HCT116 (cell line): ENCODE measurements at regions not wholly inside any gene's neighbourhood (a gene's known extent, or its start where the extent isn't known, plus 50 kb on each side); places are given as distances from the start of the nearest gene placed in this dataset.

Experiments used
- ATAC-seq: fragments of 200-7000 bp; cut with Tn5 transposase; 2 replicates; pipeline ENCODE4 v1.9.1; 2020; ENCODE audit warnings: mild to moderate bottlenecking, moderate library complexity
- BruUV-seq: library from RNA; stranded (reverse); fragments of 400-500 nt; replicated peaks from 2 replicates; lab custom pipeline; 2021; lab: Mats Ljungman, UMichigan
- CTCF ChIA-PET: fragments of 300-600 bp; sonication (Branson Sonifier 250); formaldehyde crosslinking; loops from one replicate; lab custom pipeline; 2021; ENCODE audit warnings: antibody characterized with exemption; lab: Charles Lee
- POLR2A ChIA-PET: fragments of 300-600, 350-600 bp; sonication (Branson Sonifier 250); formaldehyde crosslinking; loops from one replicate; lab custom pipeline; 2021; ENCODE audit warnings: antibody characterized with exemption; lab: Charles Lee
- RAD21 ChIA-PET, 2 experiments: fragments of 300-600 bp; sonication (Branson Sonifier 250); formaldehyde crosslinking; loops; one replicate each; lab custom pipeline; 2023; ENCODE audit warnings: low total read pairs in 2 of 2; ENCODE audit not compliant: uncharacterized antibody in 2 of 2, unreplicated experiment in 2 of 2, low non-redundant PET in 1 of 2; lab: Charles Lee
- DNase-seq: peaks from one replicate; pipeline ENCODE4 v3.0.0-alpha.2; 2010; ENCODE audit warnings: low read depth, low spot score
- H2AFZ ChIP-seq: fragments of 200-600 bp; shearing (Covaris generic), sonication (generic); 2 replicates; pipeline ENCODE4 v1.6.1; 2017; ENCODE audit warnings: low read depth, mixed run types, mixed read lengths, antibody characterized with exemption, low read length; ENCODE audit not compliant: poor library complexity, severe bottlenecking
- H3K27ac ChIP-seq: 2 replicates; pipeline ENCODE4 v1.5.1; 2012; ENCODE audit warnings: low read depth, low read length
- H3K27me3 ChIP-seq: fragments of 200-600 bp; sonication (generic); 2 replicates; pipeline ENCODE4 v1.6.1; 2016; ENCODE audit warnings: mixed run types, low read length, mixed read lengths; ENCODE audit not compliant: insufficient read depth
- H3K36me3 ChIP-seq, 2 experiments: fragments of 200-500 bp in 1 of 2; fragments of 200-600 bp in 1 of 2; sonication (Bioruptor generic) in 1 of 2; sonication (generic) in 1 of 2; 2 replicates each; pipeline versions ENCODE4 v1.5.1 to v1.6.1; 2014 to 2016; ENCODE audit warnings: low read length in 2 of 2, inconsistent platforms in 1 of 2, mixed read lengths in 1 of 2, mixed run types in 1 of 2; ENCODE audit not compliant: insufficient read depth in 2 of 2, control insufficient read depth in 1 of 2
- H3K4me1 ChIP-seq, 2 experiments: fragments of 200-600 bp in 1 of 2; sonication (generic) in 1 of 2; 2 replicates each; pipeline versions ENCODE4 v1.5.1 to v1.6.1; 2012 to 2017; ENCODE audit warnings: low read length in 2 of 2, inconsistent platforms in 1 of 2, mild to moderate bottlenecking in 1 of 2, mixed read lengths in 1 of 2, mixed run types in 1 of 2, moderate library complexity in 1 of 2; ENCODE audit not compliant: insufficient read depth in 2 of 2, control insufficient read depth in 1 of 2
- H3K4me2 ChIP-seq: fragments of 200-600 bp; sonication (generic); 2 replicates; pipeline ENCODE4 v1.6.1; 2017; ENCODE audit warnings: mixed run types, low read length, mixed read lengths
- H3K4me3 ChIP-seq, 2 experiments: fragments of 200-600 bp in 1 of 2; sonication (generic) in 1 of 2; replicated peaks in 1 of 2; 2 replicates each; pipeline ENCODE4 v1.5.1; 2011 to 2016; ENCODE audit warnings: low read length in 2 of 2, control low read depth in 1 of 2, low read depth in 1 of 2, mild to moderate bottlenecking in 1 of 2, mixed read lengths in 1 of 2, mixed run types in 1 of 2
- H3K79me2 ChIP-seq: fragments of 200-600 bp; sonication (generic); 2 replicates; pipeline ENCODE4 v1.6.1; 2017; ENCODE audit warnings: mild to moderate bottlenecking, mixed run types, low read length, moderate library complexity, mixed read lengths; ENCODE audit not compliant: insufficient read depth
- H3K9ac ChIP-seq: fragments of 200-600 bp; sonication (generic); 2 replicates; pipeline ENCODE4 v1.6.1; 2016; ENCODE audit warnings: low read length, mixed read lengths
- H3K9me2 ChIP-seq: fragments of 200-600 bp; sonication (generic), shearing (Covaris generic); 2 replicates; pipeline ENCODE4 v1.6.1; 2017; ENCODE audit warnings: mixed run types, mild to moderate bottlenecking, moderate library complexity; ENCODE audit not compliant: insufficient read depth
- H3K9me3 ChIP-seq, 2 experiments: fragments of 200-500 bp in 1 of 2; fragments of 200-600 bp in 1 of 2; sonication (Bioruptor generic) in 1 of 2; sonication (generic) in 1 of 2; 2 replicates each; pipeline ENCODE4 v1.6.1; 2014 to 2017; ENCODE audit warnings: low read length in 2 of 2, mixed read lengths in 2 of 2, inconsistent platforms in 1 of 2, low read depth in 1 of 2, mild to moderate bottlenecking in 1 of 2, mixed run types in 1 of 2, moderate library complexity in 1 of 2; ENCODE audit not compliant: control insufficient read depth in 1 of 2, insufficient read depth in 1 of 2
- H4K20me1 ChIP-seq: fragments of 200-600 bp; sonication (generic), shearing (Covaris generic); 2 replicates; pipeline ENCODE4 v1.6.1; 2017; ENCODE audit warnings: mixed run types, mild to moderate bottlenecking, moderate library complexity; ENCODE audit not compliant: insufficient read depth
- CBX3 ChIP-seq: IDR thresholded peaks from 2 replicates; pipeline ENCODE4 v1.6.1; 2012; ENCODE audit warnings: low read depth
- CEBPB ChIP-seq: IDR thresholded peaks from 2 replicates; pipeline ENCODE4 v1.6.1; 2012; ENCODE audit warnings: low read depth
- EGR1 ChIP-seq: IDR thresholded peaks from 2 replicates; pipeline ENCODE4 v1.6.1; 2012; ENCODE audit warnings: low read depth
- ELF1 ChIP-seq: IDR thresholded peaks from 2 replicates; pipeline ENCODE4 v1.6.1; 2012; ENCODE audit warnings: low read depth, borderline replicate concordance
- JUND ChIP-seq: IDR thresholded peaks from 2 replicates; pipeline ENCODE4 v1.6.1; 2012
- POLR2A ChIP-seq: IDR thresholded peaks from 2 replicates; pipeline ENCODE4 v1.7.0; 2011; ENCODE audit warnings: borderline replicate concordance; ENCODE audit not compliant: insufficient read depth, insufficient read length; ENCODE audit errors: extremely low read depth
- POLR2AphosphoS5 ChIP-seq: IDR thresholded peaks from 2 replicates; pipeline ENCODE4 v1.6.1; 2011; ENCODE audit warnings: mild to moderate bottlenecking, low read depth, low read length, moderate library complexity
- SRF ChIP-seq: IDR thresholded peaks from 2 replicates; pipeline ENCODE4 v1.6.1; 2012; ENCODE audit warnings: low read depth
- TCF7L2 ChIP-seq: IDR thresholded peaks from 2 replicates; pipeline ENCODE4 v1.7.0; 2011; ENCODE audit warnings: borderline replicate concordance, inconsistent platforms; ENCODE audit not compliant: insufficient read depth, insufficient read length; ENCODE audit errors: extremely low read depth
- ZNF274 ChIP-seq: fragments of 200-500 bp; sonication (Bioruptor generic); IDR thresholded peaks from 2 replicates; pipeline ENCODE4 v1.6.1; 2014; ENCODE audit warnings: mild to moderate bottlenecking, low read depth, low read length, inconsistent platforms
- intact Hi-C: fragments of 100-400 bp; cut with micrococcal nuclease; formaldehyde crosslinking; loops from 2 replicates; pipeline ENCODE4 v1.10.0; 2022
- TF ChIP-seq, protein P1 (sequence below): IDR thresholded peaks from 2 replicates; pipeline ENCODE4 v1.6.1; 2012; ENCODE audit warnings: low read depth

DNA sequence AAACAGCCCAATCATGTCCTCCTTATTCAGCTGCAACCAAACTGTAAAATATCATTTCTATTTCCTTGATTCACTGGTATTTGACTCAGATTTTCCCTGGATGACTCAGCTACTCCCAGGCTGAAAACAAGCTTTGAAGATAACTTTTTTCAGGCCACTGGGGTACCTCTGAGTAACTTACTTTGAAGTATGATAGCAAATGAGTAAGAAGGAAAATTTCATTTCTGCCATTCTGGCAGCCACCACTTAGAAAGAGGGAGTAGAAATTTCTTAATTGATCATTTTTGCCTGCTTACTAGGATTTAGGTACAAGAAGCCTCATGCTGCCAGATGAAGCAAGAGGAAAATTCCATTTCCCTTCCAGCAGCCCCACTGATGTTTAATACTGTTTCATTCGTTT, 247.4 kb downstream of the PRELID2 start (continued):
- TF ChIP-seq POLR2AphosphoS5 (peak; percentile 61; the same call in 1 of the 2 replicates), POLR2A (no peak)

DNA sequence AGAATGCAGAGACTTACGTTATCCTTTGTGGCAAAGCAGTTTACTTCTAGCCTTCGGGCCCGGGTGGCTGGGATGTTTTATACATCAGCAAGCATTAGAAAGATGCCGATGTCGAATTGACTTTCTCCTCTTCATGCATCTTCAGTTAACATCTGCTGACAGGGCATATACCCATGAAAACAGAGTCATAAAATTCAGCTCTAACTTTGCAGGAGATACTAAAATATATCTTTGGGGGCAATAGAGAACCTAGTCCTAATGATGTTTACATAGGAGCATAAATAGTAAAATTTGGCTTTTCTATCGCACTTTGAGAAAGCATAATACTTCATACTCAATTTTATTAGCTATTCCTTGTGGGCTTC, 247.9 kb downstream of the PRELID2 start:
- peak overlapping the region; percentile 82 for H3K27ac ChIP-seq

More for the DNA sequence above, 247.9 kb downstream of the PRELID2 start:
- RAD21 ChIA-PET = no interaction called here
- Histone ChIP-seq H3K9ac (peak overlapping the region; percentile 17), H3K36me3 (no peaks in the 10 kb centered on the region), H3K9me2 (peaks cover 4% of the 10 kb centered on the region; the same call in 1 of the 2 replicates), H3K4me2 (peak overlapping the region; percentile 68), H3K4me3 (peak overlapping the region in 1 of 2 experiments; percentile 31; a peak in 2 of 4 replicates), H3K9me3 (no peaks in the 10 kb centered on the region), H3K79me2 (no peaks in the 10 kb centered on the region), H2AFZ (peak overlapping the region; percentile 17), H4K20me1 (no peaks in the 10 kb centered on the region), H3K4me1 (peaks cover 24 to 38% of the 10 kb centered on the region in 2 experiments), H3K27me3 (no peaks in the 10 kb centered on the region)
- DNase-seq (no peak), ATAC-seq (peak; percentile 28)
- TF ChIP-seq, protein P1, sequence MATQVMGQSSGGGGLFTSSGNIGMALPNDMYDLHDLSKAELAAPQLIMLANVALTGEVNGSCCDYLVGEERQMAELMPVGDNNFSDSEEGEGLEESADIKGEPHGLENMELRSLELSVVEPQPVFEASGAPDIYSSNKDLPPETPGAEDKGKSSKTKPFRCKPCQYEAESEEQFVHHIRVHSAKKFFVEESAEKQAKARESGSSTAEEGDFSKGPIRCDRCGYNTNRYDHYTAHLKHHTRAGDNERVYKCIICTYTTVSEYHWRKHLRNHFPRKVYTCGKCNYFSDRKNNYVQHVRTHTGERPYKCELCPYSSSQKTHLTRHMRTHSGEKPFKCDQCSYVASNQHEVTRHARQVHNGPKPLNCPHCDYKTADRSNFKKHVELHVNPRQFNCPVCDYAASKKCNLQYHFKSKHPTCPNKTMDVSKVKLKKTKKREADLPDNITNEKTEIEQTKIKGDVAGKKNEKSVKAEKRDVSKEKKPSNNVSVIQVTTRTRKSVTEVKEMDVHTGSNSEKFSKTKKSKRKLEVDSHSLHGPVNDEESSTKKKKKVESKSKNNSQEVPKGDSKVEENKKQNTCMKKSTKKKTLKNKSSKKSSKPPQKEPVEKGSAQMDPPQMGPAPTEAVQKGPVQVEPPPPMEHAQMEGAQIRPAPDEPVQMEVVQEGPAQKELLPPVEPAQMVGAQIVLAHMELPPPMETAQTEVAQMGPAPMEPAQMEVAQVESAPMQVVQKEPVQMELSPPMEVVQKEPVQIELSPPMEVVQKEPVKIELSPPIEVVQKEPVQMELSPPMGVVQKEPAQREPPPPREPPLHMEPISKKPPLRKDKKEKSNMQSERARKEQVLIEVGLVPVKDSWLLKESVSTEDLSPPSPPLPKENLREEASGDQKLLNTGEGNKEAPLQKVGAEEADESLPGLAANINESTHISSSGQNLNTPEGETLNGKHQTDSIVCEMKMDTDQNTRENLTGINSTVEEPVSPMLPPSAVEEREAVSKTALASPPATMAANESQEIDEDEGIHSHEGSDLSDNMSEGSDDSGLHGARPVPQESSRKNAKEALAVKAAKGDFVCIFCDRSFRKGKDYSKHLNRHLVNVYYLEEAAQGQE = no peak
- TF ChIP-seq ZNF274 = no peak
- TF ChIP-seq ELF1 = no peak
- no peak for TF ChIP-seq CEBPB
- TF ChIP-seq POLR2AphosphoS5 = no peak
- no peak for TF ChIP-seq CBX3
- no peak for TF ChIP-seq EGR1
- no peak for TF ChIP-seq SRF
- TF ChIP-seq TCF7L2 = no peak
- TF ChIP-seq JUND = no peak
- POLR2A ChIA-PET = no interaction called here
- no TSS peak for BruUV-seq
- intact Hi-C loops = loop anchor here (5.0 kb wide), 1 partner anchor 105 kb away; no protein-coding TSS in a partner anchor
- CTCF ChIA-PET = no interaction called here
